ENCODE measurements at regions not wholly inside any gene's neighbourhood (a gene's known extent, or its start where the extent isn't known, plus 50 kb on each side); places are given as distances from the start of the nearest gene placed in this dataset.
"Not testable (repeated sequence)": the region's sequence is repeated elsewhere in the genome, so short reads cannot be mapped to it uniquely, and the experiment has no call there.

DNA sequence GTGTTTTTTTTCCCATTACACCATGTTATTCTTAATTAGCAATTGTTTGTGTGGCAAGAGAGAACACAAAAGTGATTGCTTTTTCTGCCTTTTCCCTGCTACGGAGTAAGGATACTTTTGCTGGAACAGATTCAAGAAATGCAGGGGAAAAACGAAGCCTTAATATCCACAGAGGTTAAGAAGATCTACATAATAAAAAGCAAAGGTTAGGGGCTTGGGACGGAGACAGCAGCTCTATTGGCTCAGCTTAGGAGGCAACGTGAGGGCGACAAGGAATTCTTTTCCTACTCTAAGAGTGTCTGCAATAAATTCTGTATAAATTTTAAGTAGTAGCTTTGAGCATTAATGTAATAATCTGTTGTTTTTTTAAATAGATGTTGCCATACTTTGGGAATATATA is 693.3 kb downstream of the DTWD2 start:
- no peak overlapping the region for H3K27ac ChIP-seq
- WGBS, result 63% methylated on average over 5 of the region's 5 CpGs
- no peaks in the 10 kb centered on the region for H3K36me3 ChIP-seq
- H3K4me1 ChIP-seq, result no peaks in the 10 kb centered on the region
- H3K27me3 ChIP-seq, result no peaks in the 10 kb centered on the region
- H3K4me3 ChIP-seq, result no peak overlapping the region
- no peaks in the 10 kb centered on the region for H3K9me3 ChIP-seq
- TF ChIP-seq, protein P1, sequence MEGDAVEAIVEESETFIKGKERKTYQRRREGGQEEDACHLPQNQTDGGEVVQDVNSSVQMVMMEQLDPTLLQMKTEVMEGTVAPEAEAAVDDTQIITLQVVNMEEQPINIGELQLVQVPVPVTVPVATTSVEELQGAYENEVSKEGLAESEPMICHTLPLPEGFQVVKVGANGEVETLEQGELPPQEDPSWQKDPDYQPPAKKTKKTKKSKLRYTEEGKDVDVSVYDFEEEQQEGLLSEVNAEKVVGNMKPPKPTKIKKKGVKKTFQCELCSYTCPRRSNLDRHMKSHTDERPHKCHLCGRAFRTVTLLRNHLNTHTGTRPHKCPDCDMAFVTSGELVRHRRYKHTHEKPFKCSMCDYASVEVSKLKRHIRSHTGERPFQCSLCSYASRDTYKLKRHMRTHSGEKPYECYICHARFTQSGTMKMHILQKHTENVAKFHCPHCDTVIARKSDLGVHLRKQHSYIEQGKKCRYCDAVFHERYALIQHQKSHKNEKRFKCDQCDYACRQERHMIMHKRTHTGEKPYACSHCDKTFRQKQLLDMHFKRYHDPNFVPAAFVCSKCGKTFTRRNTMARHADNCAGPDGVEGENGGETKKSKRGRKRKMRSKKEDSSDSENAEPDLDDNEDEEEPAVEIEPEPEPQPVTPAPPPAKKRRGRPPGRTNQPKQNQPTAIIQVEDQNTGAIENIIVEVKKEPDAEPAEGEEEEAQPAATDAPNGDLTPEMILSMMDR (IDR thresholded peaks at IDR 0.05), result no peak
- TF ChIP-seq POLR2A (IDR thresholded peaks at IDR 0.05) (no peak), EP300 (IDR thresholded peaks at IDR 0.05) (no peak), POLR2AphosphoS5 (IDR thresholded peaks at IDR 0.05) (no peak)
- DNase-seq (ENCODE audit: low spot score in 2 of 2), result no peak

DNA sequence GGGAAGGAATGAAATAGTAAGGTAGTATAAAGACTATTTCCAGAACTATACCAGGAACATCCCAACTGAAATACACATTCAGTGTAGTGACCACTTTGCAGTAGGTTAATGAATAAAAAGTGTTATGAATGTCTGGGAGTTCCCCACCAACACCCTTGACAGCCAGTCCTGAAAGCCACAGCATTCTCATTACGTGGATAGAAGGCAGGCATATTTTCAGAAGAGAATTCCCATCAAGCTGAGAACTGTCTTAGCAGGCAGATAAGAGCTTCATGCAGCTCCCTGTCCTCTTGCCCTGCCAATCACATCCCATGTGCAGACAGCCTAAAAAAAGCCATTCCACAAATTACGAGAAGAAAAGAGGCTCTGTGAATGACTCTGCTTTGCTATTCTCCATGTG is 695.0 kb downstream of the DTWD2 start:
- Histone ChIP-seq H3K9me3 (no peaks in the 10 kb centered on the region), H3K4me3 (no peak overlapping the region), H3K27me3 (no peaks in the 10 kb centered on the region), H3K4me1 (no peaks in the 10 kb centered on the region), H3K27ac (no peak overlapping the region), H3K36me3 (no peaks in the 10 kb centered on the region)
- TF ChIP-seq POLR2A (IDR thresholded peaks at IDR 0.05), result no peak
- TF ChIP-seq, protein P1 (IDR thresholded peaks at IDR 0.05), result no peak
- no peak for TF ChIP-seq POLR2AphosphoS5 (IDR thresholded peaks at IDR 0.05)
- TF ChIP-seq EP300 (IDR thresholded peaks at IDR 0.05), result no peak
- WGBS, result 84% methylated on average over 2 of the region's 2 CpGs
- DNase-seq (ENCODE audit: low spot score in 2 of 2), result no peak

DNA sequence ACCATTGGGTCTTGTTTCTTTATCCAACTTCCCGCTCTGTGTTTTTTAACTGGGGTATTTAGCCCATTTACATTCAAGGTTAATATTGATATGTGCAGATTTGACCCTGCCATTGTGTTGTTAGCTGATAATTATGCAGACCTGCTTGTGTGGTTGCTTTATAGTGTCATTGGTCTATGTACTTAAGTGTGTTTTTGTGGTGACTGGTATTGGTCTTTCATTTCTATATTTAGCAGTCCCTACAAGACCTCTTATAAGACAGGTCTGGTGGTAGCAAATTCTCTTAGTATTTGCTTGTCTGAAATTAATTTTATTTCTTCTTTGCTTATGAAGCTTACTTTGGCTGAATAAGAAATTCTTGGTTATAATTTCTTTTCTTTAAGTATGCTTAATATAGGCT is 698.1 kb downstream of the DTWD2 start:
- H3K36me3 ChIP-seq, result no peaks in the 10 kb centered on the region
- H3K4me1 ChIP-seq, result no peaks in the 10 kb centered on the region
- H3K4me3 ChIP-seq, result no peak overlapping the region
- no peaks in the 10 kb centered on the region for H3K9me3 ChIP-seq
- no peak for TF ChIP-seq POLR2A (IDR thresholded peaks at IDR 0.05)
- TF ChIP-seq POLR2AphosphoS5 (IDR thresholded peaks at IDR 0.05), result no peak
- TF ChIP-seq, protein P1 (IDR thresholded peaks at IDR 0.05), result no peak
- no peak for TF ChIP-seq EP300 (IDR thresholded peaks at IDR 0.05)
- H3K27me3 ChIP-seq, result no peaks in the 10 kb centered on the region
- no peak overlapping the region for H3K27ac ChIP-seq
- no peak for DNase-seq (ENCODE audit: low spot score in 2 of 2)
- WGBS, result 97% methylated on average over 1 of the region's 1 CpG

DNA sequence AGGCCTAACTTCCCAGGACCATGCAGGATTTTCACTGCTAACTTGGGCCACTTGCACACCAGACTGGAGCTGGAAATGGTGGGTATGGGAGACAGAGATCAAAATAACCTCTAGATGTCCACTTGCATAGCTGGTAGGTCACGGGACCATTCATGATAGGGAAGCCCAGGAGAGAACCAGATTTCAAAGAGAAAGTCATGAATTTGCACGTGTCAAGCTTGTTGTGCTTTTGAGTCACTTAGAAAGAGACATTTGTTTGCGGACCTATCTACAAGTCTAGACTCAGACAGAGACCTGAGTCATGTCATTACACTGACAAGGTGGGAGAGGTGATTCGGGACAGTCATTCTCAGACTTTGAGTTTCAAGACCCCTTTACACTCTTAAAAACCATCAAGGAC is 704.1 kb downstream of the DTWD2 start:
- not testable (repeated sequence) for DNase-seq (ENCODE audit: low spot score in 2 of 2); H3K27me3 ChIP-seq; H3K4me1 ChIP-seq; H3K36me3 ChIP-seq; H3K27ac ChIP-seq; H3K9me3 ChIP-seq; H3K4me3 ChIP-seq
- 91% methylated on average over 4 of the region's 4 CpGs for WGBS

DNA sequence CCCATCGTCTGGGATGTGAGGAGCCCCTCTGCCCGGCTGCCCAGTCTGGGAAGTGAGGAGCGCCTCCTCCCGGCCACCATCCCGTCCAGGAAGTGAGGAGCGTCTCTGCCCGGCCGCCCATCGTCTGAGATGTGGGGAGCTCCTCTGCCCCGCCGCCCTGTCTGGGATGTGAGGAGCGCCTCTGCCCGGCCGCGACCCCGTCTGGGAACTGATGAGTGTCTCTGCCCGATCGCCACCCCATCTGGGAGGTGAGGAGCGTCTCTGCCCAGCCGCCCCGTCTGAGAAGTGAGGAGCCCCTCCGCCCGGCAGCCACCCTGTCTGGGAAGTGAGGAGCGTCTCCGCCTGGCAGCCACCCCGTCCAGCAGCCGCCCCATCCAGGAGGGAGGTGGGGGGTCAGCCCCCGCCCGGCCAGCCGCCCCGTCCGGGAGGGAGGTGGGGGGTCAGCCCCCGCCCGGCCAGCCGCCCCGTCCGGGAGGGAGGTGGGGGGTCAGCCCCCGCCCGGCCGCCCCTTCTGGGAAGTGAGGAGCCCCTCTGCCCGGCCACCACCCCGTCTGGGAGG is 705.8 kb downstream of the DTWD2 start:
- H3K36me3 ChIP-seq; H3K9me3 ChIP-seq; H3K4me1 ChIP-seq; H3K27ac ChIP-seq; DNase-seq (ENCODE audit: low spot score in 2 of 2); H3K27me3 ChIP-seq; H3K4me3 ChIP-seq: not testable (repeated sequence)
- 95% methylated on average over 11 of the region's 42 CpGs for WGBS

DNA sequence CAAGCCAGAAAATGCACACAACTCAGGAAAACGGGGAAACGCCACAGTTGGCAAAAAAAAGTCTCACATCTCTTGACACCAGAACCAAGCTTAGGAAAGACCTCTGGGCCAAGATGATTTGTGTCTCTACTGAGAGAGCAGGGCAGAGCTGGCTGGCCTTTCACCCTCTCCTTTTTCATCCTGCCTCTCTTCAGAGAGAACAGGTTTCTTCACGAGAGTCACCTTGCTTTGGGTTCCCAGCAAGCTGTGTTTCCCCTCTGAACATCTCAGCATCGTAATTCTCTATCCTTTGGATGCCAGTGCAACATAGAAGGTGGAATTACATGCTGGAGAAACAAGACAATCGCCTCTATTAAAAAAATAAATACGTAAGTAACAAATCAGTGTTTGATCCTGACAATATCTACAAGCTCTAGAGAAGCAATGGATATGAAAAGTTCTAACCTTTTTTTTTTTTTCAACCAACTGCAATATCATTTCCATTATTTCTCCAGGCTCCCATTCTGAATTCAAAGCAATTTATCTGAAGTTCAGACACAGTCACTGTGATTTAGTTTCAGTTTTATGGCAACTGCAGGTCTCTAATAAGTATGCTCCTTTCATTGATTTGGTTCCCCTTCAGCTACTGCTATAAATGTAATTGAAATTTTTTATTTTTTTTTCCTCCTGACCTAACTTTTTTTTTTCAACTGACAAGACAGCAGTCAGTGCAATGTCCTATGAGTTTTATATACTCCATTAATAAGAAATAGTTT is 708.6 kb downstream of the DTWD2 start:
- Histone ChIP-seq H3K27ac (no peak overlapping the region), H3K27me3 (no peaks in the 10 kb centered on the region), H3K4me3 (no peak overlapping the region), H3K4me1 (no peaks in the 10 kb centered on the region), H3K36me3 (no peaks in the 10 kb centered on the region), H3K9me3 (no peaks in the 10 kb centered on the region)
- TF ChIP-seq POLR2AphosphoS5 (IDR thresholded peaks at IDR 0.05) (no peak), EP300 (IDR thresholded peaks at IDR 0.05) (no peak), POLR2A (IDR thresholded peaks at IDR 0.05) (no peak)
- TF ChIP-seq, protein P1 (IDR thresholded peaks at IDR 0.05), result no peak
- WGBS, result 85% methylated on average over 6 of the region's 6 CpGs
- DNase-seq (ENCODE audit: low spot score in 2 of 2), result no peak
